HG03520 (cell line): ENCODE measurements at regions not wholly inside any gene's neighbourhood (a gene's known extent, or its start where the extent isn't known, plus 50 kb on each side); places are given as distances from the start of the nearest gene placed in this dataset.

Source experiments
- ATAC-seq: cut with Tn5 transposase; IDR thresholded peaks from one replicate; pipeline ENCODE4 v1.9.1; 2021; ENCODE audit warnings: mild to moderate bottlenecking, moderate library complexity; ENCODE audit not compliant: unreplicated experiment

GRCh38 chr2:188193230-188193629 lies 98.4 kb upstream of the GULP1 start:
- ATAC-seq, result no peak

- no peak for ATAC-seq
These were observed 95.2 kb upstream of the GULP1 start for GRCh38 chr2:188196343-188197008.

GRCh38 chr2:188199716-188200128 lies 92.0 kb upstream of the GULP1 start:
- no peak for ATAC-seq

- no peak for ATAC-seq
These were observed 90.0 kb upstream of the GULP1 start for GRCh38 chr2:188201639-188202038.

- ATAC-seq, result no peak
These were observed 88.9 kb upstream of the GULP1 start for GRCh38 chr2:188202777-188203176.

GRCh38 chr2:188203776-188204175 lies 87.9 kb upstream of the GULP1 start:
- ATAC-seq, result no peak

- no peak for ATAC-seq
These were observed 86.8 kb upstream of the GULP1 start for GRCh38 chr2:188204824-188205223.

- ATAC-seq, result no peak
These were observed 84.1 kb upstream of the GULP1 start for GRCh38 chr2:188207554-188207953.

GRCh38 chr2:188209218-188209617 lies 82.5 kb upstream of the GULP1 start:
- no peak for ATAC-seq

- no peak for ATAC-seq
These were observed 74.4 kb upstream of the GULP1 start for GRCh38 chr2:188217264-188217663.

GRCh38 chr2:188219541-188219940 lies 72.1 kb upstream of the GULP1 start:
- no peak for ATAC-seq

GRCh38 chr2:188220535-188220934 lies 71.1 kb upstream of the GULP1 start:
- no peak for ATAC-seq

- no peak for ATAC-seq
These were observed 64.0 kb upstream of the GULP1 start for GRCh38 chr2:188227713-188228112.

GRCh38 chr2:188235364-188235763 lies 56.3 kb upstream of the GULP1 start:
- peak; percentile 93 for ATAC-seq

- no peak for ATAC-seq
These were observed 53.3 kb upstream of the GULP1 start for GRCh38 chr2:188238386-188238785.
